HUES6 (cell line): ENCODE measurements at regions not wholly inside any gene's neighbourhood (a gene's known extent, or its start where the extent isn't known, plus 50 kb on each side); places are given as distances from the start of the nearest gene placed in this dataset.

Source experiments
- H3K27ac ChIP-seq: 2 replicates; pipeline ENCODE4 v1.7.0; 2013; ENCODE audit warnings: low read depth, mild to moderate bottlenecking, low read length, inconsistent platforms
- H3K27me3 ChIP-seq: 2 replicates; pipeline ENCODE4 v1.6.1; 2013; ENCODE audit warnings: low read length; ENCODE audit not compliant: control insufficient read depth, insufficient read depth
- H3K36me3 ChIP-seq: 2 replicates; pipeline ENCODE4 v1.6.1; 2013; ENCODE audit warnings: low read length; ENCODE audit not compliant: control insufficient read depth, insufficient read depth
- H3K4me1 ChIP-seq: 2 replicates; pipeline ENCODE4 v1.6.1; 2013; ENCODE audit warnings: low read length; ENCODE audit not compliant: control insufficient read depth, insufficient read depth
- H3K4me3 ChIP-seq: 2 replicates; pipeline ENCODE4 v1.5.1; 2013; ENCODE audit warnings: low read depth, low read length
- H3K9ac ChIP-seq: one replicate; pipeline ENCODE4 v1.6.1; 2013; ENCODE audit warnings: mild to moderate bottlenecking, low read length
- H3K9me3 ChIP-seq: 2 replicates; pipeline ENCODE4 v1.6.1; 2013; ENCODE audit warnings: low read depth, low read length; ENCODE audit not compliant: control insufficient read depth, insufficient read depth

- Histone ChIP-seq H3K36me3 (no peaks in the 10 kb centered on the region), H3K9ac (no peak overlapping the region), H3K4me3 (no peak overlapping the region), H3K27ac (no peak overlapping the region), H3K27me3 (no peaks in the 10 kb centered on the region), H3K4me1 (no peaks in the 10 kb centered on the region), H3K9me3 (no peaks in the 10 kb centered on the region)
These were observed 583.2 kb upstream of the ID2 start for GRCh38 chr2:8098476-8099266.

- no peak overlapping the region for H3K4me3 ChIP-seq
- H3K36me3 ChIP-seq = no peaks in the 10 kb centered on the region
- no peak overlapping the region for H3K9ac ChIP-seq
- H3K27ac ChIP-seq = no peak overlapping the region
- H3K27me3 ChIP-seq = no peaks in the 10 kb centered on the region
- H3K4me1 ChIP-seq = no peaks in the 10 kb centered on the region
- H3K9me3 ChIP-seq = no peaks in the 10 kb centered on the region
These were observed 582.6 kb upstream of the ID2 start for GRCh38 chr2:8099267-8099582.

- no peaks in the 10 kb centered on the region for H3K27me3 ChIP-seq
These were observed 580.1 kb upstream of the ID2 start for GRCh38 chr2:8101614-8102277.

DNA sequence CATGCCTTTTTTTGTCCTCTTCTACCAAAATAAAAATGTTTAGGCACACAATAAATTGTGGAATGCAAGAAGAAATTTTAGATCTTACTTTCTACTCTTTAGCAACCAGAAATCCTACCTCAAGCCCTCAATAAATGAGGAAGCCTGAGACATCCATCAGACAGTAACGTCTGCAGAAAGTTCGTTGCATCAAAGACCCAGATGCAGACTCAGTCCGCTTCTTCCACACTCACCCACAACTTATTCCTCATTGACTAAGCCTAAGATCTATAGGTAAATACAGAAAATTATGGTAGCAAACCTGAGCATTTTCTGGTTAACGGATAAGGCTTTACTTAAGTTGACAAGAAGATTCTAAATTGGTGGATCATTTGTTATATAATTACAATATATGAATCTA, 579.4 kb upstream of the ID2 start:
- Histone ChIP-seq H3K27me3 (no peaks in the 10 kb centered on the region), H3K4me1 (0 out of 2 replicates have a peak, but pooled peaks cover under 1% of the 10 kb centered on the region)

More at GRCh38 chr2:8101614-8102277, 580.1 kb upstream of the ID2 start:
- Histone ChIP-seq H3K9me3 (no peaks in the 10 kb centered on the region), H3K27ac (no peak overlapping the region), H3K4me1 (no peaks in the 10 kb centered on the region), H3K36me3 (no peaks in the 10 kb centered on the region), H3K9ac (no peak overlapping the region), H3K4me3 (no peak overlapping the region)

GRCh38 chr2:8103085-8103708, 578.7 kb upstream of the ID2 start:
- Histone ChIP-seq H3K9ac (no peak overlapping the region), H3K27ac (no peak overlapping the region), H3K36me3 (no peaks in the 10 kb centered on the region), H3K27me3 (no peaks in the 10 kb centered on the region), H3K4me1 (peaks cover 7% of the 10 kb centered on the region), H3K4me3 (no peak overlapping the region), H3K9me3 (no peaks in the 10 kb centered on the region)

More for the DNA sequence above, 579.4 kb upstream of the ID2 start:
- no peak overlapping the region for H3K4me3 ChIP-seq
- no peak overlapping the region for H3K9ac ChIP-seq
- no peaks in the 10 kb centered on the region for H3K36me3 ChIP-seq
- no peaks in the 10 kb centered on the region for H3K9me3 ChIP-seq
- H3K27ac ChIP-seq = no peak overlapping the region

GRCh38 chr2:8107150-8107549, 574.7 kb upstream of the ID2 start:
- Histone ChIP-seq H3K36me3 (no peaks in the 10 kb centered on the region), H3K27me3 (no peaks in the 10 kb centered on the region), H3K4me1 (peaks cover 7% of the 10 kb centered on the region), H3K9ac (no peak overlapping the region), H3K4me3 (no peak overlapping the region), H3K27ac (no peak overlapping the region), H3K9me3 (peaks cover 9% of the 10 kb centered on the region)

DNA sequence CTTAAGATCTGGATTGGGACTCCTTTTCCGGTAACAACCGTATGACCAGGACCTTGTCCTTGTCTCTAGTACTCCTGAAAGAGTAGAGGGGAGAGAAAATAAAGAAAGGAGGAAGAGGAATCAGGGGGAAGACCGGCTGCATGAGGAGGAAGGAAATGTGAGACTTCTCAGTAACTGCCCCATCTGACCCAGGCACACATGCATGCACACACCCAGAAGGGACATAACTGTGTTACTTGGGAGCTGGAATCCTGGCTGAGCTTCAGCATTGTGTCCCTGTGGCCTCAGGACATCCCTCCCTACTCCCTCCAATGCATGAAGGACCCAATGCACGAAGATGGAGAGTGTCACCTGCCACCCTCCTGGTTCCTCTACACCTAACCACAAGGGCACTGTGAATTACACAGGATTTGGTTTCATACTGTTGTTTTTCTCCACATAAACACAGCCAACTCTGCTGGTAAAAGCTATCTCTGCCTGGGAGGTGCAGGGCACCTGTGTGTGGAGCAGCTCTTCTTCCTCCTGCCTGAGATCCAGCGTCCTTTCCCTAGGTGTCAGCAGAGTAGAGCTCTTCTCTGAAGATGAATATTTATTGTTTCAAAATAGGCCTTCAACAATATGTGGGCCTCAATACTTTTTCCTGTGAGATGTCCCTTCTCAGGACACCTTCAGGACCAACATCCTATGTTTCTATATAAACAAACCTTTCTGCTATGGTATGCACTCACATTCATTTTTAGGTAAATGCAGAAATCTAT, 574.1 kb upstream of the ID2 start:
- Histone ChIP-seq H3K27ac (no peak overlapping the region), H3K27me3 (no peaks in the 10 kb centered on the region), H3K36me3 (no peaks in the 10 kb centered on the region)

DNA sequence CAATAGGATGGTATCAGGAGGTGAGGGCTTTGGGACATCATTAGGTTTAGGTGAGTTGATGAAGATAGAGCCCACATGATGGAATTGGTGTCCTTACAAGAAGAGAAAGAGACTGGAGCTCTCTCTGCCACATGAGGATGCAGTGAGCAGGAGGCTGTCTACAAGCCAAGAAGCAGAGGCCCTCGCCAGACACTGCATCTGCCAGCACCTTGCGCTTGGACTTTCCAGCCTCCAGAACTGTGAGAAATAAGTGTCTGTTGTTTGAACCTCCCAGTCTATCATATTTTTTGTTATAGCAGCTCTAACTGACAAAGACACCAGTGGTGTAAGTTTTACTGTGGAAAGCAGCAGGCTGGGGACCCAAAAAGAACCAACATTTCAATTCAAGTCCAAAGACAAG, 571.1 kb upstream of the ID2 start:
- Histone ChIP-seq H3K9me3 (peaks cover 9% of the 10 kb centered on the region), H3K27ac (no peak overlapping the region), H3K27me3 (no peaks in the 10 kb centered on the region), H3K36me3 (no peaks in the 10 kb centered on the region), H3K4me1 (peaks cover 7% of the 10 kb centered on the region), H3K9ac (no peak overlapping the region), H3K4me3 (no peak overlapping the region)

More for the DNA sequence above, 574.1 kb upstream of the ID2 start:
- Histone ChIP-seq H3K9ac (no peak overlapping the region), H3K4me1 (peaks cover 7% of the 10 kb centered on the region), H3K9me3 (peaks cover 9% of the 10 kb centered on the region), H3K4me3 (no peak overlapping the region)

DNA sequence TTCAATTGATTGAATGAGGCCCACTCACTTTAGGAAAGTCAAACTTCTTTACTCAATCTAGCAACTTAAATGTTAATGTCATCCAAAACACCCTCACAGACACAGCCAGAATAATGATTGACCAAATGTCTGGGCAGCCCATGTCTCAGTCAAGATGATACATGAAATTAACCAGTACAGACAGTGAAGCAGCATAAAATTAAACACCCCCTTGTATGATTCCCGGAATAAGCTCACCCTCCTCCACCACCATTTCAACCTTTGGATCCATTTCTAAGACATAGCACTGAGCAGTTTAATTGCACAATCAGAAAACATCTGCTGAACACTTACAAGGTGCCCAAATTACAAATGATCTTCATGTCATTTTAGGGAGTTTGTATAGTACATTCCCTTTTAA, 570.7 kb upstream of the ID2 start:
- H3K4me3 ChIP-seq = no peak overlapping the region
- peaks cover 9% of the 10 kb centered on the region for H3K9me3 ChIP-seq
- H3K27ac ChIP-seq = no peak overlapping the region
- H3K9ac ChIP-seq = no peak overlapping the region
- H3K27me3 ChIP-seq = no peaks in the 10 kb centered on the region
- H3K36me3 ChIP-seq = no peaks in the 10 kb centered on the region
- peaks cover 7% of the 10 kb centered on the region for H3K4me1 ChIP-seq

DNA sequence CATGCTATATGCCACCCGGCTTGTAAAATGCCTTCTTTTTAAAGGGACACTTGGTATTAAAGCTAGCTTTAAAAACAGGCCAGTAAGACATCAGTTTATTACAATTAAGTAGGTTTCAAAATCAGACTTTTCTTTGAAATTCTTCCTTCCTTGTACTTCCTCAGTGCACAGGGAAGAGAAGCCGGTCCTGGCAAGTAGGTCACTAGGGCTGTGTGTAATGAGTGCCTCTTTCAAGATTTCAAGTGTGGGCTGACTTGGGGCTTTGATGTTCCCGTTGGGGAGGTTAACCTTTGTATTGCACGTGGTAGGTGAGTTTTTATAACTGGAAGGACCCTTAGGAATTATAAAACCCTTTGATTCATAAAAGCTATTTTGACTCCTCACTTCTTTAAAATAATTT, 566.4 kb upstream of the ID2 start:
- no peaks in the 10 kb centered on the region for H3K27me3 ChIP-seq
- H3K4me1 ChIP-seq = 0 out of 2 replicates have a peak, but pooled peaks cover 4% of the 10 kb centered on the region
- H3K36me3 ChIP-seq = no peaks in the 10 kb centered on the region
- H3K27ac ChIP-seq = no peak overlapping the region
- H3K4me3 ChIP-seq = no peak overlapping the region
- H3K9ac ChIP-seq = no peak overlapping the region
- peaks cover 4% of the 10 kb centered on the region for H3K9me3 ChIP-seq
